Ovary (tissue), 3 donors: ENCODE measurements at regions not wholly inside any gene's neighbourhood (a gene's known extent, or its start where the extent isn't known, plus 50 kb on each side); places are given as distances from the start of the nearest gene placed in this dataset.

Experiments used
- POLR2A ChIP-seq: fragments of 450-650 bp; IDR thresholded peaks from one replicate; pipeline ENCODE4 v1.6.1; 2017; ENCODE audit warnings: antibody characterized with exemption, mild to moderate bottlenecking, moderate library complexity
- TF ChIP-seq, protein P1 (sequence below), 3 donors: fragments of 450-650 bp in 2 of 3; fragments of 200-600 bp in 1 of 3; IDR thresholded peaks; one replicate each; pipeline versions ENCODE4 v1.5.1 to v1.8.0; 2016 to 2022; ENCODE audit warnings: antibody characterized with exemption in 3 of 3, mild to moderate bottlenecking in 1 of 3
- donor health status: DM: no; HTN: no; CAD: no.

DNA sequence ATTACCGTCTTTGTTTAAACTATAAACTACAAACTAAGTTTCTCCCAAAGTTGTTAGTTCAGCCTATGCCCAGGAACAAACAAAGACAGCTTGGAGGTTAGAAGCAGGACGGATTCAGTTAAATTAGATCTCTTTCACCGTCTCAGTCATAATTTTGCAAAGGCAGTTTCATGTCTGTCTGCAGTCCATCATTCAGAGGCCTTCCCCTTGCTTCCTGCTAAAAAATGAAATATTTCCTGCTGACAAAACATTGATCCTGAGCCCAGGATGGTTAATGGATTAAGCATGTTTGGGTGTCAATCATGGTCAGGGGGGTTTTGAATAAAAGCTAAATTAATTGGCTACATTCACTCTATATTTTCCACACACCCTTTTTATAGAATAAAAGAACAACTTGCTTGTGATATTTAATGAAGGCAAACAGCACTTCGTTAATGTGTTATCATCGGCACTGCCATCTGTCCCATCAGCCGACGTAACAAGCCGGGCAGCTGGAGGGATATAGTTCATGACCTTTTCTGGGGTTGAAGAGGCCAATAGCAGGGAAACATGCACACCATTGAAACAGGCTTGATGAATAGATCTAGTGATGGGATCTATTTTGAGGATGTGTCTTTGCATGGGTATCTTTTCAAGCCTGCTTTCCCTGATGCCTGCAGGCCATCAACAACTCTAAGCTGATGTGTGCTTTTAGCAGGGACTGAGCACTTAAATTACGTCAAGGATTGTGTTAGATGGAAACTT is 521.3 kb upstream of the TMEM132C start:
- no peak for TF ChIP-seq POLR2A
- TF ChIP-seq, protein P1, sequence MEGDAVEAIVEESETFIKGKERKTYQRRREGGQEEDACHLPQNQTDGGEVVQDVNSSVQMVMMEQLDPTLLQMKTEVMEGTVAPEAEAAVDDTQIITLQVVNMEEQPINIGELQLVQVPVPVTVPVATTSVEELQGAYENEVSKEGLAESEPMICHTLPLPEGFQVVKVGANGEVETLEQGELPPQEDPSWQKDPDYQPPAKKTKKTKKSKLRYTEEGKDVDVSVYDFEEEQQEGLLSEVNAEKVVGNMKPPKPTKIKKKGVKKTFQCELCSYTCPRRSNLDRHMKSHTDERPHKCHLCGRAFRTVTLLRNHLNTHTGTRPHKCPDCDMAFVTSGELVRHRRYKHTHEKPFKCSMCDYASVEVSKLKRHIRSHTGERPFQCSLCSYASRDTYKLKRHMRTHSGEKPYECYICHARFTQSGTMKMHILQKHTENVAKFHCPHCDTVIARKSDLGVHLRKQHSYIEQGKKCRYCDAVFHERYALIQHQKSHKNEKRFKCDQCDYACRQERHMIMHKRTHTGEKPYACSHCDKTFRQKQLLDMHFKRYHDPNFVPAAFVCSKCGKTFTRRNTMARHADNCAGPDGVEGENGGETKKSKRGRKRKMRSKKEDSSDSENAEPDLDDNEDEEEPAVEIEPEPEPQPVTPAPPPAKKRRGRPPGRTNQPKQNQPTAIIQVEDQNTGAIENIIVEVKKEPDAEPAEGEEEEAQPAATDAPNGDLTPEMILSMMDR (IDR thresholded peaks at IDR 0.05) = no peak
